ENCODE measurements at regions not wholly inside any gene's neighbourhood (a gene's known extent, or its start where the extent isn't known, plus 50 kb on each side); places are given as distances from the start of the nearest gene placed in this dataset.

DNA sequence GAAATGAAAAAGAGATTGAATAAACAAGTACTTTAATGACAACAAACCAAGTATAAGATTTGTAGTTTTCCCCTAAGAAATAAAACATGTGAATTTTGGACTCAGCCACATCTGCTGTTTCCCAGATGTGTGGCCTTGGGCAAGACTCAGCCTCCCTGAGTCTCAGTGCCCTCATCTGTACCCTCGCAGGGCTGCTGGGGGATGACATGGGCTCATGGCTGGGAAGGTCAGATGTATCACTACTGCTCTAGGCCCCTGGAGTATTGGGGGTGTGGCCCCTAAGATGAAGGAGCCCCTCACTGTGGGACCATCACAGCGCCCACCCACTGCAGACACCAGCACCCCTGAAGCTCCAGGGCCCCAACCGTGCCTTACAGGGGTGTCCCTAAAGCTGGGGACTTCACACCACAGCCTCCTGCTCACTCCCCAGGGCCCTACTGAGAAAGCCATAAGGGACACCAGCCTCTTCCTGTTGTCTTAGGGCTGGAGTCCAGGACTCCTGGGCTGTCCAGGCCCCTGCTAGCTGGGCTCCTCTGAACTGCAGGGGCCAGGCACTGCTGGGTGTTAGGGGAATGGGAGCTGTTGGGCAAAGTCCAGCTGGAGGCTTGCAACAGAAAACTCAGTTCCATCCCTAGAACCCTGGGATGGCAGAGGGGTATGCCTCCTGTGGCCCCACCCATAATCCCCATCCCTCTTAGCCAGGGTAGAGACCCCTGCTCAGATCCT lies 104.0 kb upstream of the WNT4 start:
- no peak for DNase-seq

DNA sequence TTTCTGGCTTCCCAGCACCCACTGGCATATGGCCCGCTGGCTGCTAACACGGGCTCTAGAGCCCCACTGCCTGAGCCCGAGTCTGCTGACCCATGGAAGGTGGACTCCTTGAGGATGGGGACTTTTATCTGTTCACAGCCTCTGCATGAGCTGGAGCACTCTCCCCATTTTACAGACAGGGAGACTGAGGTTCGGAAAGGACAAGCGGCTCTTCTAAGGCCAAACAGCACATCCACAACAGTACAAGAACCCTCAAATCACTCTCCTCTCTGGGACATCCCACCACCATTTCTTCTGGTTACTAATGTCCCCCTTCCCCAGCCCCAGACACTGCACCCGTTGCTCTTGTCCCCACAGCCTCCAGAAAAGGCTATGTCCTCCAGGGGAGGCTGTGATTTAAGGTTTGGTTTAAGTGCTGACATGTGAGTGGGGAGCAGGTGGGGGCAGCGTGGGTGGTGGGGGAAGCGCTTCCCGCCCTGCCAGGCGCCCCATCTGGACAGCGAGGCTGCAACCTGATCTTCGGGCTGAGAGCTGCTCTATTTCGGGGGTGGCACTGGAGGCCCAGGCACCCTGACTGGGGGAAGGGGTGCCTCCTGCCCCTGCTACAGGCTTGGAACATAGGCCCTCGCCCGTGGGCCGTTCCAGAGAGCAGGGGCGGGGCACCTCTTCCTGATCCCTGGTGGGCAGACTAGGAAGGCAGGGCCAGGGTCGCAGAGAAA lies 104.8 kb upstream of the WNT4 start:
- no peak for DNase-seq

DNA sequence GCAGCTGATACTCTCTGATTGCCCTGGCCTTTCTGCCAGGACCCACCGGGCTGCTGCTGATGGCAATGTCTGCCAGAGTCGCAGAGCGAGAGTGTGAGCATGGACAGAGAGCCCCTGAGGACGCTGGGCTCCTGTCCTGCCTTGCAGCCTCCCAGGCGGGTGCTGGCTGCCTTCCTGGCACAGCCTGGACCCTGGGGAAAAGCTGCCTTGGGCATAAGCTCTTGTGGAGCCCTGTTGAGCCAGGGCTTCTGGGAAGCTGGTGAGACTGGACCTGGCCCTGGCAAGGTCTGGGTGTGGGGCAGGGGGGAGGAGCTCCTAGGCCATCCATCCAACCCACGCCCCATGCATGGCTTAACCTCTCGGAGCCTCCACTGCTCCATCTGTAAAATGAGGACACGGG lies 105.8 kb upstream of the WNT4 start:
- DNase-seq: no peak

DNA sequence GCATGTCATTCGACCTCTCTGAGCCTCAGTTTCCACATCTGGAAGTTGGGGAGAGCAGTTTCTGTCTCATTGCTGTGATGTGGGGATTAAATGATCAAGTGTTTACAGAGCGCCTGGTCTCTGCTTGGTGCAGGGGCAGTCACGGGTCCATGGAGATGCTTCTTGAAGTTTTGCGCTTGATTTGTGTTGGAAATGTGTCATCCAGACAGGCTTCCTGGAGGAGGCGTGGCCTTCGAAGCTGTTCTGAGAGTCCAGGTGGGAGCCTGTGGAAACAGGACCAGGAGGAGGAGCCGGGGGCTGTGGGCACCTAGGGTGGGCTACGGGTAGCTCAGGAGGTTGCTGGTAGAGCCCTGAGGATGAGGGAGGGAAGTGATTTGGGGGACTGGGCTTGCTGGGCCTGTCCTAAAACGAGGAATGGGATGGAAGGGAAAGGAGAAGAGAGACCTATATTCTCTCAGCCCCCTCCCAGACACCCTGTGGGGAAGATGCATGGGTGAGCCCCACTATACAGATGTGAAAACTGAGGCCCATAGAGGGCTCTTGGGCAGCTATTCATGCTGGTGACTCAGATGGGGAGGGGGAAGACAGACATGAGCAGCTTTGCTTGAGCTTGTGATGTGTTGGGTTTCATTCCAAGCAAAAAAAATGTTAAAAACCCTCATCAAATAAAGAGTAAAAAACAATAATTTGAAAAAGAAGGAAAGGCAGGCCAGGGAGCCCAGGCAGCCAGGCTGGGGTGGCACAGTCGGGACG lies 107.2 kb upstream of the WNT4 start:
- DNase-seq: no peak

DNA sequence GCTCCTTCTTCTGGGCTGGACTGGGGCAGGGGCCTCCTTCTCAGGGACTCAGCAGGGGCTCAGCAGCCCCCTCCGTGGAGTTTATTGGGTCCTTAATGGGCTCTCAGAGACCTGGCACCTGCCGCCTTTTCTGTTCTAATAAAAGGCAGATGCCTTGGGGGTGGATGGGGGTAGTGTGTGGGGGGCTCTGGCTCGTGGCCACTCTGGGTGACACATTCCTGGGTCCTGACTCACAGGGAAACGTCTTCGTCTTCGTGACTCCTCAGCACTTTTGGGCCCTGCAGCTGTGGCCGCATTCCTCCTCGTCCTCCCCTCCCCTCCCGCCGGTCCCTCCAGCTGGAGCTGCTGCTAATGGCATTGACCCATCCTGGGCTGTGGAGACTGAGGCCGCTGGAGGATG lies 107.8 kb upstream of the WNT4 start:
- DNase-seq: no peak

DNA sequence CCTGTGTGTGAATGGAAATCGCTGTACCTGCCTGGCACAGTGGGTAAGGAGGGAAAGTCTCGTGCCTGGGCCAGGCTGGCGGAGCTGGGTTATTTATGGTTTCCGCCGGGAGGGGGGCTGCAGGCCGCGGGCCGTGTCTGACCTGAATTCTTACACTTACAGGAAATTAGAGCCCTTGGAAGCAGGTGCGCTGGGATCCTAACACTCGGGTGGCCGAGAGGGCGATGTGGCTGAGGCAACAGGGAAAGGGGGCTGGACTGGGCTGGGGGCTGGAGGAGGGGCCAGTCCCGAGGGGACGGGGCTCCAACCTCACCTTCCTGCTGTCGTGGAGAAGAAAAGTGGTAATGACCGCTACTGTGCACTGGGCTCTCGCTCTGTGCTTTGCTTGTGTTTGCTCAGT lies 109.4 kb upstream of the WNT4 start:
- DNase-seq: no peak

DNA sequence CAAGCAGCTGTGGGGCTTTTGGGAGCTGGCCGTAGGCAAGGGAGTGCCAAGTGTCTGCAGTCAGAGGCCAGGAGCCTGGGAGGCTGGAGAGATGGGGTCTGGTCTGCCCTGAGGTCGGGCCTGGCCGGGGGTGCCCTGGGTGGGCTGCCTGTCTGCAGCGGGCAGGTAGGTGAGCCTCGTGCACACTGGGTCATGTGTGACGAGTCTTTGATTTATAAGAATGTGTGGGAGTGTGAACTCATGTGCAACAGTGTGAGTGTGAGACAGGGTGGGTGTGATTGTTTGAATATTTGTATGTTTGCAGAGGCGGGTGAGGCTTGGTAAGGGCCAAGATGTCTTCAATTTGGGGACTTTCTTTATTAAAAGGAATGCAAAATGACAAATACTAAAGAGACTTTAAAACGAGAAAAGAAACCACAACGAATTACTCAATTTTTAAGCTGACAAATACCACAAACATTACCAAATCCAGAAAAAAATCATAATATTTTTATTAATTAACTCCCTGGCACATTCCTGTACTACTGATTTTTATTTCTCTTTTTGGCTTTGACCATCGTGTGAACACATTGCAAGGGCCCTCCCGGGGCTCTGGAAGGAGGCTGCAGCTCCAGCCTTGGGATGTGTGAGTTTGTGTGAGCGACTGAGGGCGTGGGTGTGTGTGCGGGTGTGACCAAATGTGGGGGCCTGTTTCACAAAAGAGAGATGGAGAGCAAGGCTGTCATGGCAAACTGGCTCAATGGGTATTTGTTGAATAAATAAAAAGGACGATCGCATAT lies 110.3 kb upstream of the WNT4 start:
- no peak for DNase-seq

DNA sequence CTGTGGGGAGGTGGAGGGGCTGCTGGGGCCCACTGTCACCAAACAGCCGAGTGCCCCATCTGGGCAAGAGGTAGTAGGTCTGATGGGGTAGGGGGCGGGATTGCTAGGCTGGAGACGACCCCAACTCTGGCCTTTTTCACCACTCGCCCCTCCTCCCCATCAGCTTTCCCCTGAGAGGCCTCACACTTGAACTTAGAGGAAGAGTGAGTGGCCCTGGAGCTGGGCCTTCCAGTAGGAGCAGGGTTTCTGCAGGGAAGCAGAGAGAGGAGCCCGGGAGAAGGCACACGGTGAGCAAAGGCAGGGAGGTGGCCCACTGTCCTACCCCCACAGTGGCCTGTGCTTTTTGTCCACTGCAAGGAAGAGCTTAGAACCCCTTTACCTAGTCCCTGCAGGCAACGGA lies 111.9 kb upstream of the WNT4 start:
- DNase-seq: no peak

DNA sequence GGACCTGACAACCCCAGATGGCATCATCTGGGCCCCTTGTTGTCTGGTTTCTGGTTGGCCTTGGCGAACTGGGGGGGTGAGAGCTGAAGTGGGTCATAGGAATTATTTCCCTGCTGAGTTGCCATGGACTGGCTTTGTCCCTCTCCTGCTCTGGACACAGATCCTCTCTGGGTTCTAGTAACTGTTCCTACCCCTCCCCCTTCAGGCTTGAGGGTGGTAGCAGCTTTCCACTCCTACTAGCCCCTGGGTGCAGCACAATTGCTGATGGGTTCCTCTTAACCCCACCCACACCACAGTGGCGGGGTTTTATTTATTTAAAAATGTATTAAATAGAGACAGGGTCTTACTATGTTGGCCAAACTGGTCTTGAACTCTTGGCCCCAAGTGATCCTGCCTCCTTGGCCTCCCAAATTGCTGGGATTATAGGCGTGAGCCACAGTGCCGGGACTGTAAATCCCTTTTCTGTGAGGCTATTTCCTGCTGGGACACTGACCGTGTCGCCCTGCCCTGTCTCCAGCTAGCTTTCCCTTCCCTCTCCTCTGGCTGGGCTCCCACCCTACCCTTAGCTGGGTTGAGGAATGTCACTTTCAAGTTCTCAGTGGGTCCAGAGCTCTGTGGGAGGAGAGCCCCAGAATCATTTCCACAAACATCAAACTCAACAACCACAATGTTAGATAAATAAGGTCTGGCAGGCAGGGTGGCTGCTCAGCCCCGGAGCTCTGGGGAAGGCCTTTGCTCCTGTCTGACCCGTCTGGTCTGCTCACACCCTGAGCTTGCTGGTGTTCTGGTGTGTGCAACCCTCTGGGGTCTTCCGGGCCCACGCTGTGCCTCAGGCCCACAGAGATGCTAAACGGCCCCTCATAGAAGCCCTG lies 112.7 kb upstream of the WNT4 start:
- no peak for DNase-seq

DNA sequence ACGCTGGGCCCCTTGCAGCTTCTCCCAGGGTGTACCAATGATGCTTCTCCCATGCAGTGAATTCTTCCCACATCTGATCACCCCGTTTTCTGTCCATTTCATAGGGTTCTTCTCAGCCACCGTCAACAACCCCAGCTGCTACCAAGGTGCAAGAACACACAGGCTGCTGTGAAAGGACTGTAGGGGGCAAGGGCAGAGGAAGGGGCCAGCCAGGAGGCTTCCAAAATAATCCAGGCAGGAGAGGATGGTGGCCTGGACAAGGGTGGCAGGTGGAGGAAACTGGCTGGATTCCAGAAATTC lies 113.3 kb upstream of the WNT4 start:
- DNase-seq: no peak

DNA sequence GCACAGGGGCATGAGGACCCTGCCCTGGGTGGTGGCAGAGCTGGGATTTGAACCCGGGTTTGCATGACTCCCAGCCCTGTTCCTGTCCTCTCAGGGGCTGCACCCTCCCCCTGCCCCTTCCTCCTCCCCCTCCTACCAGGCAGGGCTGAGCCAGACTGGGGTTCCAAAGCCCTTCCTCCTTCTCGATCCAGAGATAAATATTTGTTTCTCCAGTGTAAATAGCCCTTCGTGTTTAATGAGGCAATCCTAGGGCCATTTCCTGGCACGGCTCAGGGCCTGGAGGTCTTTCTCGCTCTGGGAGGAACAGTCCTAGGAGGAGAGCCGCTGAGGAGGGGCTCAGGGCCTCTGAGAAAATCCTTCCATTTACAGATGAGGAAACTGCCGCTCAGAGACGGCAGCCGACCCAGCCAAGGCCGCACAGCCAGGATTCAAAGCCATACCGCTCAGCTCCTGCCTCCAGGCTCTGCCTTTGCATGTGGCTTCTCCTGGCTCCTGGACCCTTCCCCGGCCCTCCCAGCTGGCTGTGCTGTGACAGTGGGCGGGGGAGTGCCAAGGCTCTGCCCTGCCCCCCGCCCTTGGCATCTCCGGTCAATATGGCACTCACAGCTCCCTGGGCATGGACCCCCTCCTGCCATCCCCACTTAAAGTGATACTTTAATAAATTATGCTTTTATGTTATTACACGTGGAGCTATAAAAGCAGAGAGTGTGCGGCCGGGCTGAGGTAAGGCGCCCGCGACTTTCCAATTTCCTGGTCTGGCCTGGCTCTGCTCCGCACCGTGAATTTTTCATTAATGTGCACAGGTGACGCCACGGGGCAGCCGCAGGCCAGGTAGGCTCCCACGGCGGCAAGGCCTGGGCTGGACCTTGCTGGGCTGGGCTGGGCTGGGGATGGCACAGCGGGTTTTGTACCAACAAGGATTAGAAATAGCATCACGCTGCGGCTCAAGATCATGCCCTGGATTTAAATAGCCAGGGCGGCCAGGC lies 114.7 kb upstream of the WNT4 start:
- peak in 1 of 2 experiments; percentile 18 for DNase-seq

DNA sequence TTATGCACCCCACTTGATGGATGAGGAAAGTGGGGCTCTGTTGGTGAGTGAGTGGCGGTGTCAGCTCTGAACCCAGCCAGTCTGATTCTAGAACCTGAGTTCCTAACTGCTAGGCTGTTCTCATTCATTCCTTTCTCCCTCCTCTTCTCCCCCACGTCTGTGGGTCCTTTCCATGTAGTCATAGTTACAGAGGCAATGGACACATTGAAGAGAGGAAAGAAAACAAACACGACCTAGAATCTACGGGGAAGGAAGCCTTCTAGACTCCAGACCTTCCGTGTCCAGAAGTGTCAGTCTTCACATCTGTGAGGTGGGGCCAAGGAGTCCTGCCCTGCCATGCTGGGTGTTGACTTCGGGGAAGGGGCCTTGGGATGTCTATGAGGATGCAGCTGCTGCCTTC lies 115.8 kb upstream of the WNT4 start:
- no peak for DNase-seq

DNA sequence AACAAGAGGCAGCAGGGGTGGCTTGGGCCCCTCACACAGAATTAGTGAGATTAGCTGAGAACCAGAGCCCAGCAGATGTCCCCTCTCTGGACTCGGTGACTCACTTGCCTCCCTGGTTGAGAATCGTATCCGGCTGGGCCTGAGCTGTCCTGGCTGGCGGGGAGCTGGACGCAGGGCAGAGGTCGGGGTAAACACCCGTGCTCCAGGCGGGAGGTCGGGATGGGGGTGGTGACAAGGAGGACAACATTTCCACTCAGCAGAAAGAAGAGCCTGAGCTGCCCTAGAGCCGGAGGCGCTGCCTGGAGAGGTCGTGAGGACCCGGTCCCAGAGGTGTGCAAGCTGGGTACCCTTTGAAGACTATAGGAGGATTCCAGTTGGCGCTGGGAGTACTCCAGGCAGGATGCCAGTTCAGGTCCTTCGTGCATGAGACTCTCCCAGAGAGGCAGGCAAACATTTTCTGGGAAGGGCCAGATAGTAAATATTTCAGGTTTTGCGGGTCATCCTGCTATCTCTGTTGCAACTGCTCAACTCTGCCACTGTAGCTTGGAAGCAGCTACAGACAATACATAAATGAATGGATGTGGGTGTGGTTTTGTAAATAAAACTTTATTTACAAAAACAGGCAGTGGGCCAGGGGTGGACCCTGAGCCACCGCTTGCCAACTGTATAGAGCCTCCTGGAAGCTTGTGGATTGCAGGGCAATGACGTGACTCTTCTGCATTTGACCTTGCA lies 116.8 kb upstream of the WNT4 start:
- no peak for DNase-seq

DNA sequence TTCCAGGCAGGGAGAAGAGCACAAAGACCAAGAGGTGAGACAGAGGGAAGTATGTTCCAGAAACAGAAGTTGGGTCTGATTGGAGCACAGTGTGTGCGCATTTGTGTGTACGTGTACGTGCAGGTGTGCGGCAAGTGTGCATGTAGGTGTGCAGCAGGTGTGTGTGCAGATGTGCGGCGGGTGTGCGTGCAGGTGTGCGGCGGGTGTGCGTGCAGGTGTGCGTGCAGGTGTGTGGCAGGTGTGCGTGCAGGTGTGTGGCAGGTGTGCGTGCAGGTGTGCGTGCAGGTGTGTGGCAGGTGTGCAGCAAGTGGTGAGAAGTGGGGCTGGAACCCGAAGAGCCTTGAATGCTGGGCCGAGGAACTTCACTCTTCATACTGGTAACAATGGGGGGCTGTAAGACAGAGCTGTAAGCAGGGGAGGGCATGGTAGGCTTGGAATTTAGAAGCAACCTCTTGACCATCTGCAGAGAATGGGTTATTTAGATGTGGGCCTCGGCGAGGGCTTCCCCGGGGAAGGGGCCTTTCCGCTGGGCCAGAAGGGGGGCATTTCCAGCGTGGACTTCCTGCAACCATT lies 118.0 kb upstream of the WNT4 start:
- no peak for DNase-seq

DNA sequence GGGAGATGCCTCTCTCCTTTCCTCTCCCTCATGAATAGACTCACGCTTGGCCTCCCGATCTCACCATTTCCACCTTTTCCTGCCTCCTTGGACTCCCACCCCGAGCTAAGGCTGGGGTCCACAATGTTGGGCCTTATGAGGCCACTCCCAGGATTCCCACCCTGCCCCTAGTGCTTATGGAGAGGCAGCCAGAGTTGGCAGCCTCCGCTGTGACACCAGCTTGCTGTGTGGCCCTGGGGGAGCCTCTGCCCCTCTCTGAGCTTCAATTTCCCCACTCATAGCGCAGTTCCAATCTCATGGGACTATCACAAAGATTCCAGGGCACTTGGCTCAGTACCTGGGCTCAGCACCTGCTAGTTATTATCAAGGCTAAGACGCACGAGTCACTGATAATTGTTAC lies 118.7 kb upstream of the WNT4 start:
- no peak for DNase-seq

DNA sequence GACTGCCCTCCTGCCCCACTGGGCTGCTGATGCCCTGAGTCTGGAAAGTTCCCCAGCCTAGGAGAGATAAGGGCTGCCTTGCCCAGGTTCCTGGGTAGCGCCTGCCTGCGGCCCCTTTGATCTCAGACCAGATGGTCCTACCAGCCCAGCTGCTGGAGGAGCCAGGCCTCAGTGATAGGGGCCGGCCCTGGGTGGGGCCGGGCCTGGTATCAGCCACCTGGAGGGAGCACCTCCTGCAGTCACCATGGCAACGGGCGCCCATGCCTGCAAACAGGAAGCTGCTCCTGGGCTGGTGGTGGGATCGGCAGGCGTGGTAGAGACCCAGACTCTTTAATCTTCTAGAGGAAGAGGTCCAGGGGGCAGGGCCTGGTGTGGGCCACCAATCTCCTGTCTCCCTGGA lies 119.7 kb upstream of the WNT4 start:
- DNase-seq: peak; percentile 49 to 60

DNA sequence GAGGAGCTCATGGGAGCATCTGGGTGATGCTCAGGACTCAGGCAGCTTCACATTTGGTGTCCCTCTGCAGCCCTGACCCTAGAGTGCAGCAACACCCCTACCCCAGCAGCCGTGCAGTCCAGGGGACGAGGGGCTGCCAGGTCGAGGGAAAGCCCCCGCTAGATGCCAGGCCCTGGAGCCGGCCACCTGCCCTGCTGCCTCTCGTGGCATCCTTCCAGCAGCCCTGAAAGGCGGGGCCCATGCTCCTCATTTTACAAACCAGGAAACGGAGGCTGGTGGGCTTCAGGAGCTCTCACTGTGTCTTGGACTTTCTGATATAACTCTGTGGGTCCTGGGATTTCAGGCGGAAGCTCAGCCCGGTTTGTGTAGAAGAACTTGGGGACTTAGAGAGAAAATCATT lies 120.5 kb upstream of the WNT4 start:
- DNase-seq: no peak

DNA sequence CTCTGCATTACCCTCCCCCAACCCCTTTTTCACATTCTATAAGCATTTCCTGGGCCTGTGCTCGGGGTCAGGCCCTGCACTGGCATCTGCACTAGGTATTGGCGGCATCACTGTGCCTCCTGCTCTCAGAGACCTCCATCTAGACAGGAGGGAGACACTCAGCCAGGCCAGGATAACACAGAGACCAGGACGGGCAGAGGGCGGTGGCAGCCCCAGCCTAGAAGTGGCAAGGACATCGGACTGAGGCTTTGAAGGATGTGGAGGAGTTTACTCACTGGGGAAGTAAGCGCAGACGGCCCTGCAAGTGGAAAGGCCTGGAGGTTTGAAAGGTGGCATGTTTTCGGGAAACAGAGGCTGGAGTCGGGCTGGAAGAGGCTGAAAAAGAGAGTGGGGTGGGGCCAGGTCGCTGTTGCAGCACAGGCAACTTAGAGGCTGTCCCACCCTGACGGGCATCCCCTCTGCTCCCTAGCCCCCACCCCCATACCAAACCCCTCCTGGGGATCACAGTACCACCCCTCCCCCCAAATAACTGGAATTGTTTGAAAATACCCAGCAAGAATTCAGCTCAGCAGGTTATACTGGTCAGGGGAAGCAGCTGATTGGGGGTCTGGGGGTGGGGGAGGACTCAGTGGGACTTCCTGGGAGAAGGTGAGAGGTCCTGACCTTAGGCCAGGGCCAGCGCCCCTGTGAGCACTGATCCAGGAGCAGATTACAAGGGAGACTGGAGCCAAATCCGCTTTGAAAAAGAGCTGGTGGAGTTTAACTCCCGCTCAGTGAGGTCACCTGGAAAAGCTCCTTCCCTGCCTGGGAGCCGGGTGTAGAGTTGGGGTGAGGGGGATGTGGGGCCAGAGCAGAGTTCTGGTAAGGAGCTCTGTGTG lies 121.8 kb upstream of the WNT4 start:
- no peak for DNase-seq

DNA sequence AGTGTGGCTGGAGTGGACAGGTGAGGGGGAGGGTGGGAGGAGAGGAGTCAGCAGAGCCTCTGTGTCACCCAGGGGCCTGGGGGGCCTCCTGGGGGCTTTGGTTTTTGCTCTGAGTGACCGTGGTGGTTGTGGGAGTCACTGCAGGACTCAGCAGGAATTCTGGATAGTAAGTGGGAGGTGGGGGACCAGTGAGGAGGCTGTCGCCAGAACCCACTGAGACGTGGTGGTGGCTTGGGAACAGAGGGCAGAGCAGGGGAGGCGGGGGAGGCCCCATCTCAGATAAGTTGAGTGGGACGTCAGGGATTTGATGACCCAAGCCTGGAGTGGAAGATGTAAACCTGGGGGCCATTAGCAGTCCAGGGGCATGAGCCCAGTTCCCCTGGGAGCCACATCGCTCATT lies 123.2 kb upstream of the WNT4 start:
- no peak for DNase-seq

Data from NCI-H526 (cell line).